DND-41 (cell line): ENCODE measurements at regions not wholly inside any gene's neighbourhood (a gene's known extent, or its start where the extent isn't known, plus 50 kb on each side); places are given as distances from the start of the nearest gene placed in this dataset.
"Not testable (repeated sequence)": the region's sequence is repeated elsewhere in the genome, so short reads cannot be mapped to it uniquely, and the experiment has no call there.

Experiments used
- ATAC-seq: fragments of 200-7000 bp; cut with Tn5 transposase; 3 replicates; pipeline ENCODE4 v1.9.1; 2021; ENCODE audit warnings: low read depth; ENCODE audit not compliant: insufficient read depth
- DNase-seq: peaks from one replicate; pipeline ENCODE4 v3.0.0-alpha.2; 2020
- H2AFZ ChIP-seq: 2 replicates; pipeline ENCODE4 v1.6.0; 2012; ENCODE audit warnings: low read depth, low read length
- H3K27ac ChIP-seq: 2 replicates; pipeline ENCODE4 v1.5.1; 2012; ENCODE audit warnings: low read length, inconsistent platforms
- H3K27me3 ChIP-seq: fragments of 200-600 bp; sonication (generic); 2 replicates; pipeline ENCODE4 v1.6.0; 2012; ENCODE audit warnings: low read length, mild to moderate bottlenecking, inconsistent platforms; ENCODE audit not compliant: insufficient read depth, poor library complexity
- H3K36me3 ChIP-seq: 2 replicates; pipeline ENCODE4 v1.5.1; 2012; ENCODE audit warnings: low read length, inconsistent platforms; ENCODE audit not compliant: insufficient read depth
- H3K4me1 ChIP-seq: 2 replicates; pipeline ENCODE4 v1.5.1; 2012; ENCODE audit warnings: mild to moderate bottlenecking, low read length; ENCODE audit not compliant: insufficient read depth
- H3K4me2 ChIP-seq: 2 replicates; pipeline ENCODE4 v1.6.0; 2012; ENCODE audit warnings: mild to moderate bottlenecking, moderate library complexity, low read length, inconsistent platforms; ENCODE audit not compliant: insufficient read depth
- H3K4me3 ChIP-seq, 2 experiments: fragments of 200-600 bp in 1 of 2; shearing (Covaris generic) in 1 of 2; 2 replicates each; pipeline ENCODE4 v1.5.1; 2012 to 2016; ENCODE audit warnings: inconsistent platforms in 2 of 2, low read length in 2 of 2, mild to moderate bottlenecking in 2 of 2, low read depth in 1 of 2, moderate library complexity in 1 of 2
- H3K79me2 ChIP-seq: 2 replicates; pipeline ENCODE4 v1.6.0; 2012; ENCODE audit warnings: low read length, inconsistent platforms; ENCODE audit not compliant: insufficient read depth
- H3K9ac ChIP-seq: 2 replicates; pipeline ENCODE4 v1.6.0; 2012; ENCODE audit warnings: low read depth, mild to moderate bottlenecking, inconsistent platforms, low read length, moderate library complexity
- H3K9me3 ChIP-seq: 2 replicates; pipeline ENCODE4 v1.5.1; 2012; ENCODE audit warnings: low read length, moderate library complexity, mild to moderate bottlenecking, inconsistent platforms; ENCODE audit not compliant: insufficient read depth, severe bottlenecking
- H4K20me1 ChIP-seq: 2 replicates; pipeline ENCODE4 v1.6.0; 2012; ENCODE audit warnings: low read length; ENCODE audit not compliant: insufficient read depth

DNA sequence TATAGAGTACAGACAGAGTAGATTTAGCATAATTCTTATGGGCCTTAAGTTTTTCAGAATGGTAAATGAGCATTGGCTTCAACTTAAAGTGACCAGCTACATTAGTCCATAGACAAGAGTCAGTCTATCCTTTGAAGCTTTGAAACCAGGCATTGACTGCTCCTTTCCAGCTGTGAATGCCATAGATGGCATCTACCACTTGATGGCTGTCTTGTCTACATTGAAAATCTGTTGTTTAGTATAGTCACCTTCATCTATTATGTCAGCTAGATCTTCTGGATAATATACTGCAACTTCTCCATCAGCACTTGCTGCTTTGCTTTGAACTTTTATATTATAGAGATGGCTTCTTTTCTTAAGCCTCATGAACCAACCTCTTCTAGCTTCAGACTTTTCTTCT lies 146.1 kb upstream of the FOLH1 start:
- H3K36me3 ChIP-seq, H3K4me1 ChIP-seq, H3K9ac ChIP-seq, ATAC-seq, H3K4me2 ChIP-seq, DNase-seq, H3K27me3 ChIP-seq, H3K79me2 ChIP-seq, H3K4me3 ChIP-seq, H3K27ac ChIP-seq, H4K20me1 ChIP-seq, H2AFZ ChIP-seq, H3K9me3 ChIP-seq: not testable (repeated sequence)

DNA sequence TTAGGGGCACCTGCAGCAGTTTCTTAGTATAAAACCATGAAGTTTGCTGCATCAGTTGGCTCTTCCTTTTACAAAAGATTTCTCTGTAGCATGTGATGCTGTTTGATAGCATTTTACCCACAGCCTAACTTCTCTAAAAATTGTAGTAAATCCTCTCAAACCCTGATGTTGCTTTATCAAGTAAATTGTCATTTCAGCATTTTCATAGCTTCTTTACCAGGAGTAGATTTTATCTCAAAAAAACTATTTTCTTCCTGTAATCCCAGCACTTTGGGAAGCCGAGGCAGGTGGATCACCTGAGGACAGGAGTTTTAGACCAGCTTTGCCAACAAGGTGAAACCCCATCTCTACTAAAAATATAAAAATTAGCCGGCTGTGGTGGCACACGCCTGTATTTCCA lies 144.5 kb upstream of the FOLH1 start:
- H3K9me3 ChIP-seq, H4K20me1 ChIP-seq, H3K79me2 ChIP-seq, H3K4me3 ChIP-seq, H3K36me3 ChIP-seq, H3K4me2 ChIP-seq, DNase-seq, H3K27ac ChIP-seq, H3K27me3 ChIP-seq, H2AFZ ChIP-seq, ATAC-seq, H3K4me1 ChIP-seq, H3K9ac ChIP-seq: not testable (repeated sequence)

DNA sequence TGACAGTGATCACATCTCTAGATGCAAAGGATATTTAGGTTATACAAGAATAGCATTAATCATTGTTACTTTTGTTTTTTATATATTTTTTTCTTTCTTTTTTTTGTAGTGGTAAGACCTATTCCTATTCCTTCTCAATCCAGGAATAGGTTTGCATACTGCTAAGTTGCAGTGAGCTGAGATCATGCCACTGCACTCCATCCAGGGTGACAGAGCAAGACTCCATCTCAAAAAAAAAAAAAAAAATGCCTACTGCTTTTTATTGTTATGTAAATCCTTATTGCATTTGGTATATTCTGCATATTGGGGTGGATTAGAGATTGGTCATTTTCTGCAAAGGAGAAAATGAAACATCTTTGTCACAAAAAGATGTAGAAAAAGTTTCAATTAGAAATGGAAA lies 138.2 kb upstream of the FOLH1 start:
- not testable (repeated sequence) for H3K79me2 ChIP-seq, H3K27me3 ChIP-seq, H3K9me3 ChIP-seq, H3K4me2 ChIP-seq, H3K36me3 ChIP-seq, H4K20me1 ChIP-seq, H3K9ac ChIP-seq, H3K27ac ChIP-seq, ATAC-seq, H3K4me1 ChIP-seq, DNase-seq, H3K4me3 ChIP-seq, H2AFZ ChIP-seq

DNA sequence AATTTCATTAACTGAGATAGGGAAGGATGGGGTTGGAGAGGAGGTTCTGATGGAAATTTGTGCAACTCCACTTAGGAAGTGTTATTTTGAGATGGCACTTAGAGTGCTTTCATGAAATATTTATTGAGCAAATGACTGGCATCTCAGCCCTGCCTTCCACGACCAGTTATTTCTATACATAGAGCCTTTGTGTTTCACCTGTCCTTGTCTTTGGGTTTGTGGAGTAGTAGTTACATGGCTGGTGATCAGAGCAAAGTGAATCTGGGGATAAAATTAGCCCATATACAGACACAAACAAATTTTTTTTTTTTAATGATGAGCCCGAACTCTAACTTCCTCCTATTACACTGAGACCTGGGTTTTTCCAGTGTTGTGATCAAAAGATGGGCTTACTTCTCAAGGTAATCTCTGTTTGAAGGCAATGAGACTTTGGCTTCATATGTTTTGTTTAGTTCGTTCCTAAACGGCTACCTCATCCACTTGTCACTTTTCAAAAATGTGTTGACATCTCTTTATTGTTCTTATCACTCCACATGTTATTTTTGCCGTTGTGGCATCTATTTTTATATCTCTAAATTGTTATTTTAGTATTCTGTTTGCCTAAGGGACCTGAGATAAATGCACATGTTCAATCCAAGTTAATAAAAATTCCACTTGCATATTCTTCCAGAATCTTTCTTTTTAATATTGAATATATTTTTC lies 120.2 kb upstream of the FOLH1 start:
- not testable (repeated sequence) for DNase-seq, H4K20me1 ChIP-seq, H3K4me3 ChIP-seq, H3K4me2 ChIP-seq, H3K9me3 ChIP-seq, H3K27ac ChIP-seq, H3K4me1 ChIP-seq, H2AFZ ChIP-seq, ATAC-seq, H3K9ac ChIP-seq, H3K79me2 ChIP-seq, H3K36me3 ChIP-seq, H3K27me3 ChIP-seq

DNA sequence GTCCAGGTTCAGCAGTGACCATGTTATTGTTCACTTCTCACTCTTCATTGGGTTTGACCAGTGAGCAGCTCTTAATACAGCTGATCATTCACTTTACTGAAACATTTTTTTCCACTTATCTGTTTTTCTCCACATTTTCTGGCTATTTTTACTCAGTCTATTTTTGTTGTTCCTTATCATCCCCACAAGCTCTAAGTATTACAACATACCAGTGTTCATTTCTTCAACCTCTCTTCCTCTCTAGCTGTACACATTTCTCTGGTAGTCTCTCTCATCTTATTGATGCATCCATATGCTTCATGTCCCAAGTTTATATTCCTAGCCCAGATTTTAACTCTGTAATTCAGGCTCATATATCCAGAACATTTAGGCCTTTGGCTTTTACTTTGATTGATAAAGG lies 119.4 kb upstream of the FOLH1 start:
- not testable (repeated sequence) for H4K20me1 ChIP-seq, H3K4me1 ChIP-seq, H3K79me2 ChIP-seq, H3K9me3 ChIP-seq, DNase-seq, H3K9ac ChIP-seq, H3K4me2 ChIP-seq, H3K4me3 ChIP-seq, H3K27me3 ChIP-seq, H3K36me3 ChIP-seq, H3K27ac ChIP-seq, H2AFZ ChIP-seq, ATAC-seq

DNA sequence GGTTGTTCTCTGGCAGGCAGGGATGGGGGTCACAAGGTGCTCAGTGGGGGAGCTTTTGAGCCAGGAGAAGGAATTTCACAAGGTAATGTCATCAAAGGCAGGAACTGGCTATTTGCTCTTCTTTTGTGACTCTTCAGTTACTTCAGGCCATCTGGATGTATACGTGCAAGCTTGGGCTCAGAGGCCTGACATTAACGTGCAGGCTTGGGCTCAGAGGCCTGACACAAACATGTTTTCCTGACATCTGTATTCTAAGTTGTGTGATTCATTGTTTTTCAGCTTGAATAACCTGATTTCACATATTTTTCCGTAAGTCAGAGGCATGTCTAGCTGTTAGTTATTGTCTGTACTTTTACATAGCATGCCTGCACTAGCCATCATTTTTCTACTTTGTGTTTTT lies 118.2 kb upstream of the FOLH1 start:
- H3K27me3 ChIP-seq, H4K20me1 ChIP-seq, H3K9ac ChIP-seq, H2AFZ ChIP-seq, H3K4me2 ChIP-seq, ATAC-seq, H3K4me3 ChIP-seq, H3K4me1 ChIP-seq, H3K9me3 ChIP-seq, H3K36me3 ChIP-seq, H3K27ac ChIP-seq, H3K79me2 ChIP-seq, DNase-seq: not testable (repeated sequence)
